CD14-positive monocyte (primary cell): ENCODE measurements at regions not wholly inside any gene's neighbourhood (a gene's known extent, or its start where the extent isn't known, plus 50 kb on each side); places are given as distances from the start of the nearest gene placed in this dataset.

Experiments used
- DNase-seq, 3 donors: peaks; one replicate each; pipeline ENCODE4 v3.0.0-alpha.2; 2011 to 2022
- H2AFZ ChIP-seq: 2 replicates; pipeline ENCODE4 v1.6.0; 2012; ENCODE audit warnings: mild to moderate bottlenecking, low read depth, low read length, inconsistent platforms; ENCODE audit not compliant: insufficient read depth, poor library complexity, severe bottlenecking
- H3K27ac ChIP-seq, 2 donors: 1 replicate in 1 of 2; 2 replicates in 1 of 2; pipeline ENCODE4 v1.5.1; 2012 to 2013; ENCODE audit warnings: low read length in 2 of 2, control low read depth in 1 of 2, inconsistent platforms in 1 of 2, low read depth in 1 of 2, mild to moderate bottlenecking in 1 of 2
- H3K27me3 ChIP-seq, 2 donors: one replicate each; pipeline versions ENCODE4 v1.6.0 to v1.6.1; 2011 to 2013; ENCODE audit warnings: low read length in 2 of 2; ENCODE audit not compliant: control insufficient read depth in 2 of 2, insufficient read depth in 2 of 2
- H3K36me3 ChIP-seq, 2 donors: replicated peaks in 1 of 2; 1 replicate in 1 of 2; 2 replicates in 1 of 2; pipeline versions ENCODE4 v1.5.1 to v1.6.1; 2012 to 2013; ENCODE audit warnings: low read length in 2 of 2, control low read depth in 1 of 2, inconsistent platforms in 1 of 2, mild to moderate bottlenecking in 1 of 2; ENCODE audit not compliant: insufficient read depth in 2 of 2, control insufficient read depth in 1 of 2
- H3K4me1 ChIP-seq, 2 donors: 1 replicate in 1 of 2; 2 replicates in 1 of 2; pipeline versions ENCODE4 v1.5.1 to v1.6.1; 2012 to 2013; ENCODE audit warnings: low read length in 2 of 2, control low read depth in 1 of 2, inconsistent platforms in 1 of 2, mild to moderate bottlenecking in 1 of 2, moderate library complexity in 1 of 2; ENCODE audit not compliant: insufficient read depth in 2 of 2, control insufficient read depth in 1 of 2
- H3K4me2 ChIP-seq: replicated peaks from 2 replicates; pipeline ENCODE3; 2012; ENCODE audit warnings: low read length, moderate library complexity, mild to moderate bottlenecking; ENCODE audit not compliant: poor library complexity, severe bottlenecking; ENCODE audit errors: extremely low read depth
- H3K4me3 ChIP-seq, 3 experiments: fragments of 200-600 bp in 1 of 3; sonication (generic) in 1 of 3; replicated peaks in 1 of 3; 1 replicate in 2 of 3; 2 replicates in 1 of 3; pipeline ENCODE4 v1.5.1; 2011 to 2013; ENCODE audit warnings: low read length in 3 of 3, mild to moderate bottlenecking in 3 of 3, control low read depth in 2 of 3, low read depth in 2 of 3, inconsistent platforms in 1 of 3, moderate library complexity in 1 of 3
- H3K79me2 ChIP-seq: 2 replicates; pipeline ENCODE4 v1.6.0; 2012; ENCODE audit warnings: mild to moderate bottlenecking, control low read depth, inconsistent platforms, low read length, moderate library complexity; ENCODE audit not compliant: insufficient read depth
- H3K9ac ChIP-seq: 2 replicates; pipeline ENCODE4 v1.6.0; 2017; ENCODE audit warnings: low read length, mild to moderate bottlenecking; ENCODE audit not compliant: insufficient read depth, poor library complexity, severe bottlenecking
- H3K9me3 ChIP-seq, 2 donors: replicated peaks in 1 of 2; 1 replicate in 1 of 2; 2 replicates in 1 of 2; pipeline versions ENCODE4 v1.5.1 to v1.6.1; 2012 to 2013; ENCODE audit warnings: low read length in 2 of 2, control low read depth in 1 of 2; ENCODE audit not compliant: control insufficient read depth in 1 of 2, insufficient read depth in 1 of 2
- H4K20me1 ChIP-seq: 2 replicates; pipeline ENCODE4 v1.6.0; 2012; ENCODE audit warnings: mild to moderate bottlenecking, low read length, control low read depth, moderate library complexity; ENCODE audit not compliant: insufficient read depth
- H3K27ac Mint-ChIP-seq, 7 donors: one replicate each; pipeline ENCODE4 v1.8.0; 2020; ENCODE audit warnings: mild to moderate bottlenecking in 7 of 7, mixed read lengths in 7 of 7, moderate library complexity in 6 of 7, inconsistent platforms in 2 of 7
- H3K27me3 Mint-ChIP-seq, 3 donors: one replicate each; pipeline ENCODE4 v1.8.0; 2021 to 2022; ENCODE audit warnings: low read depth in 3 of 3, mild to moderate bottlenecking in 3 of 3, mixed read lengths in 3 of 3, moderate library complexity in 3 of 3, inconsistent platforms in 1 of 3
- H3K36me3 Mint-ChIP-seq, 2 donors: one replicate each; pipeline ENCODE4 v1.8.0; 2020; ENCODE audit warnings: mixed read lengths in 2 of 2, inconsistent platforms in 1 of 2, mild to moderate bottlenecking in 1 of 2
- H3K4me1 Mint-ChIP-seq: one replicate; pipeline ENCODE4 v1.8.0; 2020; ENCODE audit warnings: mild to moderate bottlenecking, mixed read lengths
- H3K4me3 Mint-ChIP-seq, 2 donors: one replicate each; pipeline ENCODE4 v1.8.0; 2020; ENCODE audit warnings: mild to moderate bottlenecking in 2 of 2, mixed read lengths in 2 of 2, moderate library complexity in 1 of 2
- H3K9me3 Mint-ChIP-seq, 7 donors: one replicate each; pipeline ENCODE4 v1.8.0; 2020 to 2022; ENCODE audit warnings: mixed read lengths in 7 of 7, mild to moderate bottlenecking in 6 of 7, moderate library complexity in 6 of 7, inconsistent platforms in 2 of 7
- CTCF ChIP-seq: fragments of 200-600 bp; IDR thresholded peaks from one replicate; pipeline ENCODE4 v1.8.0; 2022; ENCODE audit warnings: antibody characterized with exemption, mild to moderate bottlenecking
- WGBS: methylation state at CpG from one replicate; pipeline ENCODE4 v1.1.5; 2013; ENCODE audit warnings: missing lambda C conversion rate; ENCODE audit not compliant: insufficient coverage; 5-methylcytosine and 5-hydroxymethylcytosine counted together
- intact Hi-C, 2 donors: fragments of 100-400 bp; cut with micrococcal nuclease; formaldehyde crosslinking; loops; one replicate each; pipeline versions ENCODE4 v1.15.0 to v1.15.1; 2023

GRCh38 chr3:195001261-195001660 is 269.7 kb downstream of the XXYLT1 start:
- Mint-ChIP-seq H3K27me3 (peaks cover 0 to 5% (median 0%) of the 10 kb centered on the region in 3 donors), H3K4me1 (peaks cover 65% of the 10 kb centered on the region), H3K4me3 (no peak overlapping the region), H3K36me3 (no peaks in the 10 kb centered on the region), H3K9me3 (no peaks in the 10 kb centered on the region), H3K27ac (peak overlapping the region in 2 of 7 donors; percentile 27 to 46)
- intact Hi-C loops: loop anchor here (5.0 to 10.0 kb wide), 3 partner anchors 104 to 316 kb away; partner anchors contain the start of gene FAM43A (in 1 of the 2)
- TF ChIP-seq CTCF: no peak
- no peaks in the 10 kb centered on the region for H3K79me2 ChIP-seq
- no peak overlapping the region for H2AFZ ChIP-seq
- 91% methylated on average over 4 of the region's 6 CpGs for WGBS
- H4K20me1 ChIP-seq: no peaks in the 10 kb centered on the region
- H3K4me1 ChIP-seq: peaks cover 50 to 61% of the 10 kb centered on the region in 2 donors
- H3K9ac ChIP-seq: no peak overlapping the region
- DNase-seq: no peak
- H3K27me3 ChIP-seq: no peaks in the 10 kb centered on the region
- no peak overlapping the region for H3K27ac ChIP-seq
- H3K4me2 ChIP-seq: no peak overlapping the region
- no peak overlapping the region for H3K4me3 ChIP-seq
- H3K36me3 ChIP-seq: no peaks in the 10 kb centered on the region
- no peaks in the 10 kb centered on the region for H3K9me3 ChIP-seq

GRCh38 chr3:195001961-195002861 is 268.7 kb downstream of the XXYLT1 start:
- peak; percentile 29 to 48 (median 41) for DNase-seq
- peak overlapping the region; percentile 50 for H3K4me2 ChIP-seq

More at GRCh38 chr3:195001961-195002861, 268.7 kb downstream of the XXYLT1 start:
- Mint-ChIP-seq H3K36me3 (no peaks in the 10 kb centered on the region), H3K27me3 (peaks cover 0 to 5% (median 0%) of the 10 kb centered on the region in 3 donors), H3K27ac (peak overlapping the region; percentile 84 to 93 (median 86)), H3K4me1 (peaks cover 75% of the 10 kb centered on the region), H3K9me3 (no peaks in the 10 kb centered on the region), H3K4me3 (peak overlapping the region in 1 of 2 donors; percentile 81)
- H3K9ac ChIP-seq: peak overlapping the region; percentile 12
- peak overlapping the region in 1 of 3 experiments; percentile 41 for H3K4me3 ChIP-seq
- TF ChIP-seq CTCF: peak; percentile 60
- no peaks in the 10 kb centered on the region for H4K20me1 ChIP-seq
- H3K27me3 ChIP-seq: no peaks in the 10 kb centered on the region
- H3K36me3 ChIP-seq: no peaks in the 10 kb centered on the region
- peak overlapping the region in 1 of 2 donors; percentile 80 for H3K27ac ChIP-seq
- 0% methylated on average over 1 of the region's 9 CpGs for whole genome bisulfite sequencing
- no peak overlapping the region for H2AFZ ChIP-seq
- H3K4me1 ChIP-seq: peaks cover 60 to 71% of the 10 kb centered on the region in 2 donors
- no peaks in the 10 kb centered on the region for H3K79me2 ChIP-seq
- intact Hi-C loops: loop anchor here (5.0 to 10.0 kb wide), 3 partner anchors 103 to 317 kb away; partner anchors contain the start of gene FAM43A (in 1 of the 2)
- no peaks in the 10 kb centered on the region for H3K9me3 ChIP-seq
